Fibroblast of the aortic adventitia (primary cell): ENCODE measurements at regions not wholly inside any gene's neighbourhood (a gene's known extent, or its start where the extent isn't known, plus 50 kb on each side); places are given as distances from the start of the nearest gene placed in this dataset.

Experiments used
- DNase-seq: peaks from one replicate; pipeline ENCODE4 v3.0.0-alpha.2; 2010; ENCODE audit warnings: low read depth
- H3K4me3 ChIP-seq: 2 replicates; pipeline ENCODE4 v1.5.1; 2011; ENCODE audit warnings: low read depth, mild to moderate bottlenecking, control low read depth, low read length, moderate library complexity
- TF ChIP-seq, protein P1 (sequence below): IDR thresholded peaks from 2 replicates; pipeline ENCODE4 v1.5.1; 2011; ENCODE audit warnings: mild to moderate bottlenecking, low read length, control low read depth, inconsistent platforms; ENCODE audit not compliant: insufficient read depth

DNA sequence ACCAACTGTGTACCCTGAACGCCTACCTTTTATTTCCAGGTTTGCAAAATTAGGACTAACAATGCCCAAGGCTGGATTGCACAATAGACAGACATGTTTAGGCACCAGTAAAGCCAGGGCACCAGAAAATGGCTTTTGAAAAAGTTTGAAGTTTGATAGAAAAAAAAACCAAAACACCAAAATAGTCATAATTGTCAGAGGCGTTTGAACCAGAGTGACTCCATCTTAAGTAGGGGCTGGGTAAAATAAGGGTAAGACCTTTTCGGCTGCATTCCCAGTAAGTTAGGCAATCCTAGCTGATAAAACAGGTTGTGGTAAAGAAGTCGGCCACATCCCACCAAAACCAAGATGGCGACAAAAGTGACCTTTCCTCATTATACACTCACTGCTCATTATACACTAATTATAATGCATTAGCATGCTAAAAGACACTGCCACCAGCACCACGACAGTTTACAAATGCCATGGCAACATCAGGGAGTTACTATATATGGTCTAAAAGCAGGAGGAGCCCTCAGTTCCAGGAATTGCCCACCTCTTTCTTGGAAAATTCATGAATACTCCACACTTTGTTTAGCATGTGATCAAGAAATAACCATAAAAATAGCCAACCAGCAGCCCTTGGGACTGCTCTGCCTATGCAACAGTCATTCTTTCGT, 71.2 kb upstream of the EPCAM start:
- no peak overlapping the region for H3K4me3 ChIP-seq

GRCh38 chr2:47295981-47296635, 73.0 kb upstream of the EPCAM start:
- H3K4me3 ChIP-seq, result no peak overlapping the region
- TF ChIP-seq, protein P1, sequence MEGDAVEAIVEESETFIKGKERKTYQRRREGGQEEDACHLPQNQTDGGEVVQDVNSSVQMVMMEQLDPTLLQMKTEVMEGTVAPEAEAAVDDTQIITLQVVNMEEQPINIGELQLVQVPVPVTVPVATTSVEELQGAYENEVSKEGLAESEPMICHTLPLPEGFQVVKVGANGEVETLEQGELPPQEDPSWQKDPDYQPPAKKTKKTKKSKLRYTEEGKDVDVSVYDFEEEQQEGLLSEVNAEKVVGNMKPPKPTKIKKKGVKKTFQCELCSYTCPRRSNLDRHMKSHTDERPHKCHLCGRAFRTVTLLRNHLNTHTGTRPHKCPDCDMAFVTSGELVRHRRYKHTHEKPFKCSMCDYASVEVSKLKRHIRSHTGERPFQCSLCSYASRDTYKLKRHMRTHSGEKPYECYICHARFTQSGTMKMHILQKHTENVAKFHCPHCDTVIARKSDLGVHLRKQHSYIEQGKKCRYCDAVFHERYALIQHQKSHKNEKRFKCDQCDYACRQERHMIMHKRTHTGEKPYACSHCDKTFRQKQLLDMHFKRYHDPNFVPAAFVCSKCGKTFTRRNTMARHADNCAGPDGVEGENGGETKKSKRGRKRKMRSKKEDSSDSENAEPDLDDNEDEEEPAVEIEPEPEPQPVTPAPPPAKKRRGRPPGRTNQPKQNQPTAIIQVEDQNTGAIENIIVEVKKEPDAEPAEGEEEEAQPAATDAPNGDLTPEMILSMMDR, result no peak
- no peak for DNase-seq

More for the DNA sequence above, 71.2 kb upstream of the EPCAM start:
- no peak for DNase-seq
- TF ChIP-seq, protein P1, result no peak

GRCh38 chr2:47295131-47295980, 73.8 kb upstream of the EPCAM start:
- DNase-seq, result no peak
- H3K4me3 ChIP-seq, result no peak overlapping the region
- TF ChIP-seq, protein P1, result no peak

- TF ChIP-seq, protein P1, result no peak
- DNase-seq, result no peak
- no peak overlapping the region for H3K4me3 ChIP-seq
Measured at GRCh38 chr2:47293976-47294375, 75.1 kb upstream of the EPCAM start.

- peak; percentile 74 for DNase-seq
- TF ChIP-seq, protein P1, result no peak
- H3K4me3 ChIP-seq, result no peak overlapping the region
Measured at GRCh38 chr2:47288864-47289263, 80.2 kb upstream of the EPCAM start.

- no peak overlapping the region for H3K4me3 ChIP-seq
- TF ChIP-seq, protein P1, result no peak
- no peak for DNase-seq
Measured at GRCh38 chr2:47283659-47284058, 85.5 kb upstream of the EPCAM start.
